IMR-90 (cell line): ENCODE measurements at regions not wholly inside any gene's neighbourhood (a gene's known extent, or its start where the extent isn't known, plus 50 kb on each side); places are given as distances from the start of the nearest gene placed in this dataset.

Experiments
- ATAC-seq: fragments of 200-7000 bp; cut with Tn5 transposase; 2 replicates; pipeline ENCODE4 v1.9.1; 2020; ENCODE audit warnings: low read depth, mild to moderate bottlenecking, moderate library complexity
- BruUV-seq: library from RNA; stranded (reverse); fragments of 400-500 nt; replicated peaks from 2 replicates; lab custom pipeline; 2021; lab: Mats Ljungman, UMichigan
- CTCF ChIA-PET: fragments of 300-600 bp; formaldehyde crosslinking; extraction: SDS; loops from one replicate; lab custom pipeline; 2021; ENCODE audit warnings: antibody characterized with exemption; lab: Yijun Ruan, JAX
- POLR2A ChIA-PET: fragments of 300-600 bp; sonication (Branson Sonifier 250); formaldehyde crosslinking; loops from one replicate; lab custom pipeline; 2022; ENCODE audit warnings: antibody characterized with exemption; ENCODE audit not compliant: unreplicated experiment; lab: Charles Lee
- DNase-seq: peaks from one replicate; pipeline ENCODE4 v3.0.0; 2013
- H2AFZ ChIP-seq: replicated peaks from 2 replicates; pipeline ENCODE3; 2013; ENCODE audit warnings: low read length, mild to moderate bottlenecking; ENCODE audit not compliant: poor library complexity
- H2AK5ac ChIP-seq: 2 replicates; pipeline ENCODE4 v1.6.1; 2013; ENCODE audit warnings: low read depth, low read length, inconsistent platforms
- H2AK9ac ChIP-seq: replicated peaks from 2 replicates; pipeline ENCODE3; 2013; ENCODE audit warnings: mild to moderate bottlenecking, low read depth, low read length, moderate library complexity; ENCODE audit not compliant: poor library complexity
- H2BK120ac ChIP-seq: 2 replicates; pipeline ENCODE4 v1.6.1; 2013; ENCODE audit warnings: low read depth, low read length, inconsistent platforms
- H2BK15ac ChIP-seq: 3 replicates; pipeline ENCODE4 v1.6.1; 2013; ENCODE audit warnings: low read depth, low read length, inconsistent platforms
- H2BK20ac ChIP-seq: 2 replicates; pipeline ENCODE4 v1.6.1; 2013; ENCODE audit warnings: low read depth, mild to moderate bottlenecking, inconsistent platforms, low read length, moderate library complexity
- H2BK5ac ChIP-seq: 2 replicates; pipeline ENCODE4 v1.6.1; 2013; ENCODE audit warnings: mild to moderate bottlenecking, low read depth, low read length, inconsistent platforms; ENCODE audit not compliant: poor library complexity, severe bottlenecking
- H3K14ac ChIP-seq: replicated peaks from 2 replicates; pipeline ENCODE4 v1.6.1; 2013; ENCODE audit warnings: low read depth, low read length, inconsistent platforms
- H3K18ac ChIP-seq: 2 replicates; pipeline ENCODE4 v1.6.1; 2013; ENCODE audit warnings: low read depth, low read length, control low read depth
- H3K23ac ChIP-seq: 2 replicates; pipeline ENCODE4 v1.6.1; 2013; ENCODE audit warnings: low read depth, low read length, inconsistent platforms
- H3K27ac ChIP-seq: 2 replicates; pipeline ENCODE4 v1.5.1; 2013; ENCODE audit warnings: mild to moderate bottlenecking, control low read depth, low read length; ENCODE audit not compliant: insufficient read depth
- H3K27me3 ChIP-seq: 2 replicates; pipeline ENCODE4 v1.6.1; 2013; ENCODE audit warnings: low read length; ENCODE audit not compliant: control insufficient read depth, insufficient read depth
- H3K36me3 ChIP-seq: 2 replicates; pipeline ENCODE4 v1.6.1; 2013; ENCODE audit warnings: low read length, mixed read lengths; ENCODE audit not compliant: control insufficient read depth, insufficient read depth
- H3K4ac ChIP-seq: 2 replicates; pipeline ENCODE4 v1.6.1; 2013; ENCODE audit warnings: low read depth, low read length, inconsistent platforms
- H3K4me1 ChIP-seq: 2 replicates; pipeline ENCODE4 v1.6.1; 2013; ENCODE audit warnings: low read length, mixed read lengths; ENCODE audit not compliant: control insufficient read depth, insufficient read depth
- H3K4me2 ChIP-seq: 2 replicates; pipeline ENCODE4 v1.6.1; 2013; ENCODE audit warnings: low read depth, mild to moderate bottlenecking, control low read depth, low read length, moderate library complexity
- H3K4me3 ChIP-seq: 2 replicates; pipeline ENCODE4 v1.5.1; 2013; ENCODE audit warnings: low read depth, mild to moderate bottlenecking, control low read depth, low read length, moderate library complexity; ENCODE audit not compliant: insufficient read depth
- H3K56ac ChIP-seq: 2 replicates; pipeline ENCODE4 v1.6.1; 2013; ENCODE audit warnings: low read length, inconsistent platforms; ENCODE audit not compliant: insufficient read depth; ENCODE audit errors: extremely low read depth
- H3K79me1 ChIP-seq, 2 experiments: 2 replicates each; pipeline ENCODE4 v1.6.1; 2013; ENCODE audit warnings: low read length in 2 of 2, inconsistent platforms in 1 of 2, low read depth in 1 of 2
- H3K9ac ChIP-seq: 2 replicates; pipeline ENCODE4 v1.6.1; 2013; ENCODE audit warnings: low read depth, low read length, control low read depth
- H3K9me1 ChIP-seq: 2 replicates; pipeline ENCODE4 v1.6.1; 2013; ENCODE audit warnings: low read length, inconsistent platforms; ENCODE audit not compliant: insufficient read depth
- H3K9me3 ChIP-seq: 2 replicates; pipeline ENCODE4 v1.6.1; 2013; ENCODE audit warnings: low read length; ENCODE audit not compliant: control insufficient read depth, insufficient read depth
- H4K20me1 ChIP-seq: 2 replicates; pipeline ENCODE4 v1.6.1; 2013; ENCODE audit warnings: low read length, inconsistent platforms; ENCODE audit not compliant: insufficient read depth
- H4K5ac ChIP-seq: 2 replicates; pipeline ENCODE4 v1.6.1; 2013; ENCODE audit warnings: mild to moderate bottlenecking, low read depth, low read length, control low read depth
- H4K8ac ChIP-seq, 2 experiments: 2 replicates each; pipeline ENCODE4 v1.6.1; 2013; ENCODE audit warnings: low read depth in 2 of 2, low read length in 2 of 2, control low read depth in 1 of 2, inconsistent platforms in 1 of 2
- H4K91ac ChIP-seq: 2 replicates; pipeline ENCODE4 v1.6.1; 2013; ENCODE audit warnings: low read depth, low read length, inconsistent platforms; ENCODE audit not compliant: insufficient read depth
- CHD1 ChIP-seq: IDR thresholded peaks from 2 replicates; pipeline ENCODE4 v1.6.1; 2012; ENCODE audit warnings: low read depth, low read length, improper control_type of control experiment
- MAZ ChIP-seq: IDR thresholded peaks from 2 replicates; pipeline ENCODE4 v1.6.1; 2012; ENCODE audit warnings: low read depth, mild to moderate bottlenecking, low read length, improper control_type of control experiment, moderate library complexity, borderline replicate concordance
- NFE2L2 ChIP-seq: fragments of 150-350 bp; IDR thresholded peaks from 2 replicates; pipeline ENCODE4 v1.6.1; 2016; ENCODE audit warnings: low read depth, mild to moderate bottlenecking, low read length
- RAD21 ChIP-seq: IDR thresholded peaks from 2 replicates; pipeline ENCODE4 v1.6.1; 2012; ENCODE audit warnings: low read length, improper control_type of control experiment
- WGBS, 2 experiments: methylation state at CpG; one replicate each; pipeline versions ENCODE4 v1.1.5 to v1.1.7; 2013; ENCODE audit warnings: missing lambda C conversion rate in 2 of 2; ENCODE audit not compliant: insufficient read length in 1 of 2; ENCODE audit errors: extremely low coverage in 2 of 2; 5-methylcytosine and 5-hydroxymethylcytosine counted together
- dilution Hi-C: fragments of 300-500 bp; cut with HindIII; formaldehyde crosslinking; loops from one replicate; pipeline ENCODE4 v1.14.3; 2018; ENCODE audit warnings: low sequenced_read_pairs; ENCODE audit not compliant: unreplicated experiment
- in situ Hi-C: fragments of 300-500 bp; cut with MboI; formaldehyde crosslinking; loops from 3 replicates; pipeline ENCODE4 v1.14.3; 2019; ENCODE audit warnings: low sequenced_read_pairs, inconsistent platforms, mixed read lengths
- intact Hi-C: fragments of 100-400 bp; cut with micrococcal nuclease; formaldehyde crosslinking; loops from 2 replicates; pipeline ENCODE4 v1.10.0; 2022

DNA sequence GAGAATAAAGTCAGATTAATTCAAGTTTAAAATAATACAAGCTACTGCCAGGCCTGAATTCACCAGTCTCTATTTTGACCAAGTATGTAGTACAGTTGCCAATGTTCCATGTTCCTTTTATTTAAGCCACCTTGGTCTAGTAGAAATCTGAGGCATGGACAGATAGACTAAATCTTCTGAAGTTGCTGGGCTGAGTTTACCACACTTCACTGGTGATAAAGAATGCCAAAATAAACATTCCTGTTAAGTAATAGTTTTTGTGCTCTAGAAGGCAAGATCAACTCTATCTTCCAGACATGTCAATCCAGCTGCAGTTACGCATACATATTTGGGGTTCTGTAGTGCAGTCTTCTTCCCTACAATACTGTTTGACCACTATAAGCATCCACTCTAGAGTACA, 83.9 kb upstream of the C11orf87 start:
- Histone ChIP-seq H3K23ac (no peak overlapping the region), H3K79me1 (no peaks in the 10 kb centered on the region), H3K56ac (no peak overlapping the region), H4K5ac (no peak overlapping the region), H3K4me2 (no peak overlapping the region), H3K18ac (no peak overlapping the region), H2BK20ac (no peak overlapping the region), H4K91ac (no peak overlapping the region), H3K27ac (no peak overlapping the region), H3K4me1 (no peaks in the 10 kb centered on the region), H3K14ac (no peak overlapping the region), H3K9me3 (no peaks in the 10 kb centered on the region), H2BK120ac (no peak overlapping the region), H2AK9ac (no peak overlapping the region), H4K8ac (no peak overlapping the region), H3K4ac (no peak overlapping the region), H3K9ac (no peak overlapping the region), H4K20me1 (no peaks in the 10 kb centered on the region), H2BK5ac (no peak overlapping the region), H2AK5ac (no peak overlapping the region), H3K27me3 (no peaks in the 10 kb centered on the region), H3K36me3 (no peaks in the 10 kb centered on the region), H2AFZ (no peak overlapping the region), H3K4me3 (no peak overlapping the region), H3K9me1 (no peaks in the 10 kb centered on the region), H2BK15ac (no peak overlapping the region)
- in situ Hi-C loops, result no loop called here
- intact Hi-C loops, result no loop called here
- no TSS peak for BruUV-seq
- WGBS, 2 experiments, result no CpG with 5 or more reads among the region's 1 CpG
- ATAC-seq (no peak), DNase-seq (no peak)
- ChIA-PET CTCF (no interaction called here), POLR2A (no interaction called here)
- TF ChIP-seq NFE2L2, result no peak
- no peak for TF ChIP-seq RAD21
- no peak for TF ChIP-seq CHD1
- no peak for TF ChIP-seq MAZ
- dilution Hi-C loops, result no loop called here
